SK-N-SH treated with all-trans-retinoic acid at 6 μM for 48 hours (cell line): ENCODE measurements at regions not wholly inside any gene's neighbourhood (a gene's known extent, or its start where the extent isn't known, plus 50 kb on each side); places are given as distances from the start of the nearest gene placed in this dataset.

Experiments used
- ATAC-seq: fragments of 200-7000 bp; cut with Tn5 transposase; 3 replicates; pipeline ENCODE4 v1.9.1; 2020; ENCODE audit warnings: mild to moderate bottlenecking, moderate library complexity
- ARNTL ChIP-seq: fragments of 450-650 bp; formaldehyde crosslinking; IDR thresholded peaks from 2 replicates; pipeline ENCODE4 v1.5.0; 2020; ENCODE audit warnings: low read depth, mild to moderate bottlenecking, moderate library complexity, borderline replicate concordance
- BACH2 ChIP-seq: fragments of 250-450 bp; sonication (Bioruptor Pico); IDR thresholded peaks from 2 replicates; pipeline ENCODE4 v1.9.0; 2021; ENCODE audit warnings: mild to moderate bottlenecking, borderline replicate concordance
- CREB5 ChIP-seq: fragments of 250-450 bp; sonication (Bioruptor Pico); IDR thresholded peaks from 2 replicates; pipeline ENCODE4 v1.5.1; 2020; ENCODE audit warnings: low read depth, mild to moderate bottlenecking, moderate library complexity
- CSDC2 ChIP-seq: fragments of 250-450 bp; sonication (Bioruptor Pico); IDR thresholded peaks from 2 replicates; pipeline ENCODE4 v1.5.0; 2020; ENCODE audit warnings: mild to moderate bottlenecking, moderate library complexity
- CSRNP3 ChIP-seq: fragments of 250-450 bp; sonication (Bioruptor Pico); IDR thresholded peaks from 2 replicates; pipeline ENCODE4 v1.5.1; 2021; ENCODE audit warnings: mild to moderate bottlenecking, moderate library complexity
- ESRRG ChIP-seq: fragments of 250-450 bp; sonication (Bioruptor Pico); IDR thresholded peaks from 2 replicates; pipeline ENCODE4 v1.6.1; 2021; ENCODE audit warnings: mild to moderate bottlenecking
- GLIS3 ChIP-seq: fragments of 250-450 bp; sonication (Bioruptor Pico); IDR thresholded peaks from 2 replicates; pipeline ENCODE4 v1.5.0; 2020; ENCODE audit warnings: mild to moderate bottlenecking, moderate library complexity
- ISL1 ChIP-seq: fragments of 250-450 bp; sonication (Bioruptor Pico); IDR thresholded peaks from 2 replicates; pipeline ENCODE4 v2.1.2; 2022; ENCODE audit warnings: mild to moderate bottlenecking, moderate library complexity
- OSR1 ChIP-seq: fragments of 250-450 bp; sonication (Bioruptor Pico); IDR thresholded peaks from 2 replicates; pipeline ENCODE4 v1.8.0; 2022; ENCODE audit warnings: moderate library complexity, mild to moderate bottlenecking, inconsistent platforms
- PATZ1 ChIP-seq: fragments of 250-450 bp; sonication (Bioruptor Pico); IDR thresholded peaks from 2 replicates; pipeline ENCODE4 v1.8.0; 2020; ENCODE audit warnings: mild to moderate bottlenecking, moderate library complexity, borderline replicate concordance
- PPARA ChIP-seq: fragments of 250-450 bp; sonication (Bioruptor Pico); IDR thresholded peaks from 2 replicates; pipeline ENCODE4 v1.5.0; 2020; ENCODE audit warnings: mild to moderate bottlenecking, borderline replicate concordance
- RARB ChIP-seq: fragments of 250-450 bp; sonication (Bioruptor Pico); IDR thresholded peaks from 2 replicates; pipeline ENCODE4 v1.8.0; 2021; ENCODE audit warnings: mild to moderate bottlenecking, moderate library complexity
- SNAI2 ChIP-seq: fragments of 250-450 bp; sonication (Bioruptor Pico); IDR thresholded peaks from 2 replicates; pipeline ENCODE4 v1.5.0; 2020; ENCODE audit warnings: mild to moderate bottlenecking, moderate library complexity
- TCF4 ChIP-seq: fragments of 250-450 bp; sonication (Bioruptor Pico); IDR thresholded peaks from 2 replicates; pipeline ENCODE4 v1.8.0; 2021; ENCODE audit warnings: mild to moderate bottlenecking, moderate library complexity, borderline replicate concordance
- TOX ChIP-seq: fragments of 250-450 bp; sonication (Bioruptor Pico); IDR thresholded peaks from 2 replicates; pipeline ENCODE4 v1.8.0; 2021; ENCODE audit warnings: mild to moderate bottlenecking, moderate library complexity, borderline replicate concordance
- TSHZ2 ChIP-seq: fragments of 250-450 bp; sonication (Bioruptor Pico); IDR thresholded peaks from 2 replicates; pipeline ENCODE4 v1.5.0; 2020; ENCODE audit warnings: mild to moderate bottlenecking, moderate library complexity
- ZC3H10 ChIP-seq: fragments of 250-450 bp; sonication (Bioruptor Pico); IDR thresholded peaks from 2 replicates; pipeline ENCODE4 v1.5.1; 2021; ENCODE audit warnings: mild to moderate bottlenecking, moderate library complexity
- ZFP3 ChIP-seq: fragments of 250-450 bp; sonication (Bioruptor Pico); IDR thresholded peaks from 2 replicates; pipeline ENCODE4 v1.5.0; 2020; ENCODE audit warnings: mild to moderate bottlenecking, moderate library complexity
- ZFP30 ChIP-seq: fragments of 450-650 bp; formaldehyde crosslinking; IDR thresholded peaks from 2 replicates; pipeline ENCODE4 v1.5.0; 2022; ENCODE audit warnings: mild to moderate bottlenecking, moderate library complexity
- ZNF565 ChIP-seq: fragments of 450-650 bp; formaldehyde crosslinking; conservative IDR thresholded peaks from 2 replicates; pipeline ENCODE4 v1.5.0; 2020; ENCODE audit warnings: low read depth, mild to moderate bottlenecking, moderate library complexity
- ZNF70 ChIP-seq: fragments of 450-650 bp; formaldehyde crosslinking; IDR thresholded peaks from 2 replicates; pipeline ENCODE4 v1.5.0; 2020; ENCODE audit warnings: mild to moderate bottlenecking, moderate library complexity

GRCh38 chr12:46533723-46534122 lies 161.2 kb upstream of the SLC38A2 start:
- no peak for ATAC-seq
- TF ChIP-seq ZFP3 (CRISPR knock-in tag): no peak
- no peak for TF ChIP-seq CSDC2 (CRISPR knock-in tag)
- no peak for TF ChIP-seq ZC3H10 (CRISPR knock-in tag)
- no peak for TF ChIP-seq RARB (CRISPR knock-in tag)
- no peak for TF ChIP-seq TSHZ2
- no peak for TF ChIP-seq OSR1 (CRISPR knock-in tag)
- TF ChIP-seq ZNF565 (CRISPR knock-in tag): no peak

GRCh38 chr12:46531804-46532203 lies 159.2 kb upstream of the SLC38A2 start:
- TF ChIP-seq ZC3H10 (CRISPR knock-in tag) (no peak), PPARA (CRISPR knock-in tag) (no peak), CREB5 (CRISPR knock-in tag) (no peak), ESRRG (no peak), BACH2 (CRISPR knock-in tag) (no peak), RARB (CRISPR knock-in tag) (no peak), PATZ1 (no peak), GLIS3 (CRISPR knock-in tag) (no peak), ZNF70 (CRISPR knock-in tag) (no peak), ZFP30 (CRISPR knock-in tag) (no peak), TOX (CRISPR knock-in tag) (no peak)
- no peak for ATAC-seq

GRCh38 chr12:46531059-46531785 lies 158.6 kb upstream of the SLC38A2 start:
- TF ChIP-seq SNAI2 (no peak), RARB (CRISPR knock-in tag) (no peak), ARNTL (no peak), ZNF70 (CRISPR knock-in tag) (no peak), ISL1 (CRISPR knock-in tag) (no peak), ZNF565 (CRISPR knock-in tag) (no peak)
- ATAC-seq: no peak

- ATAC-seq: no peak
- TF ChIP-seq ARNTL (no peak), RARB (CRISPR knock-in tag) (no peak), ESRRG (no peak), ZNF565 (CRISPR knock-in tag) (no peak), ZNF70 (CRISPR knock-in tag) (no peak), GLIS3 (CRISPR knock-in tag) (no peak), OSR1 (CRISPR knock-in tag) (no peak), ZFP30 (CRISPR knock-in tag) (no peak), TCF4 (no peak), BACH2 (CRISPR knock-in tag) (no peak), ZFP3 (CRISPR knock-in tag) (no peak), CSRNP3 (CRISPR knock-in tag) (no peak), SNAI2 (no peak), ISL1 (CRISPR knock-in tag) (no peak), ZC3H10 (CRISPR knock-in tag) (no peak)
Observed at GRCh38 chr12:46530373-46531056, 157.9 kb upstream of the SLC38A2 start.
